HEK293 (cell line): ENCODE measurements at regions not wholly inside any gene's neighbourhood (a gene's known extent, or its start where the extent isn't known, plus 50 kb on each side); places are given as distances from the start of the nearest gene placed in this dataset.
"Not testable (repeated sequence)": the region's sequence is repeated elsewhere in the genome, so short reads cannot be mapped to it uniquely, and the experiment has no call there.

Experiments
- CTCF ChIA-PET: fragments of 350-600 bp; formaldehyde crosslinking; extraction: SDS; loops from one replicate; lab custom pipeline; 2021; ENCODE audit warnings: antibody characterized with exemption; lab: Yijun Ruan, JAX
- POLR2A ChIA-PET: fragments of 300-600 bp; formaldehyde crosslinking; extraction: SDS; loops from one replicate; lab custom pipeline; 2020; ENCODE audit warnings: antibody characterized with exemption, inconsistent platforms; lab: Yijun Ruan, JAX
- H3K27ac ChIP-seq: fragments of 200-500 bp; sonication (Bioruptor generic); 2 replicates; pipeline ENCODE4 v1.5.1; 2014; ENCODE audit warnings: low read depth, low read length, control low read depth, inconsistent platforms; ENCODE audit errors: extremely low read depth
- H3K36me3 ChIP-seq, 2 experiments: fragments of 200-500 bp in 1 of 2; sonication (Bioruptor generic) in 1 of 2; 1 replicate in 1 of 2; 2 replicates in 1 of 2; pipeline ENCODE4 v1.5.1; 2014 to 2017; ENCODE audit warnings: inconsistent platforms in 2 of 2, low read length in 2 of 2; ENCODE audit not compliant: control insufficient read depth in 2 of 2, insufficient read depth in 1 of 2
- H3K4me1 ChIP-seq: fragments of 200-500 bp; sonication (Bioruptor generic); 2 replicates; pipeline ENCODE4 v1.5.1; 2014; ENCODE audit warnings: mild to moderate bottlenecking, low read length, inconsistent platforms; ENCODE audit not compliant: control insufficient read depth, insufficient read depth
- H3K4me3 ChIP-seq: 2 replicates; pipeline ENCODE4 v1.5.1; 2011; ENCODE audit warnings: low read depth, mild to moderate bottlenecking, control low read depth, low read length, moderate library complexity
- H3K9me3 ChIP-seq: fragments of 200-500 bp; sonication (Bioruptor generic); 2 replicates; pipeline ENCODE4 v1.5.1; 2014; ENCODE audit warnings: low read depth, low read length, inconsistent platforms; ENCODE audit not compliant: control insufficient read depth, insufficient read depth
- OVOL3 ChIP-seq: fragments of 450-650 bp; formaldehyde crosslinking; IDR thresholded peaks from 2 replicates; pipeline ENCODE4 v1.5.1; 2016; ENCODE audit warnings: missing biosample characterization, missing genetic modification characterization
- REPIN1 ChIP-seq: fragments of 450-650 bp; formaldehyde crosslinking; IDR thresholded peaks from 2 replicates; pipeline ENCODE4 v1.5.1; 2017; ENCODE audit warnings: missing biosample characterization, missing genetic modification characterization, low read depth
- SETDB1 ChIP-seq: IDR thresholded peaks from one replicate; pipeline ENCODE4 v1.6.1; 2017; ENCODE audit warnings: mild to moderate bottlenecking, low read length, moderate library complexity, mixed read lengths; ENCODE audit not compliant: insufficient read length
- ZBTB17 ChIP-seq: fragments of 450-650 bp; formaldehyde crosslinking; IDR thresholded peaks from 2 replicates; pipeline ENCODE4 v1.5.1; 2016; ENCODE audit warnings: missing biosample characterization, missing genetic modification characterization
- ZNF157 ChIP-seq: fragments of 450-650 bp; formaldehyde crosslinking; IDR thresholded peaks from 2 replicates; pipeline ENCODE4 v1.5.1; 2016; ENCODE audit warnings: missing biosample characterization, missing genetic modification characterization
- ZNF175 ChIP-seq: fragments of 450-650 bp; formaldehyde crosslinking; IDR thresholded peaks from 2 replicates; pipeline ENCODE4 v1.5.1; 2016; ENCODE audit warnings: missing biosample characterization, missing genetic modification characterization
- ZNF214 ChIP-seq: fragments of 450-650 bp; formaldehyde crosslinking; IDR thresholded peaks from 2 replicates; pipeline ENCODE4 v1.5.1; 2017; ENCODE audit warnings: missing biosample characterization, mild to moderate bottlenecking, missing genetic modification characterization, borderline replicate concordance
- ZNF280D ChIP-seq: fragments of 450-650 bp; formaldehyde crosslinking; IDR thresholded peaks from 2 replicates; pipeline ENCODE4 v1.5.1; 2016; ENCODE audit warnings: missing biosample characterization, missing genetic modification characterization
- ZNF302 ChIP-seq: fragments of 450-650 bp; formaldehyde crosslinking; IDR thresholded peaks from 2 replicates; pipeline ENCODE4 v1.5.1; 2016; ENCODE audit warnings: missing biosample characterization, missing genetic modification characterization, low read depth
- ZNF48 ChIP-seq: fragments of 450-650 bp; formaldehyde crosslinking; IDR thresholded peaks from 2 replicates; pipeline ENCODE4 v1.5.1; 2016; ENCODE audit warnings: missing biosample characterization, missing genetic modification characterization
- ZNF555 ChIP-seq: fragments of 450-650 bp; formaldehyde crosslinking; conservative IDR thresholded peaks from 2 replicates; pipeline ENCODE4 v1.5.1; 2017; ENCODE audit warnings: missing biosample characterization, mild to moderate bottlenecking, missing genetic modification characterization, inconsistent platforms
- ZNF558 ChIP-seq: fragments of 450-650 bp; formaldehyde crosslinking; IDR thresholded peaks from 2 replicates; pipeline ENCODE4 v1.5.1; 2016; ENCODE audit warnings: missing biosample characterization, missing genetic modification characterization
- ZNF571 ChIP-seq: fragments of 450-650 bp; formaldehyde crosslinking; IDR thresholded peaks from 2 replicates; pipeline ENCODE4 v1.5.0; 2017; ENCODE audit warnings: missing biosample characterization, missing genetic modification characterization
- ZNF580 ChIP-seq: fragments of 450-650 bp; formaldehyde crosslinking; IDR thresholded peaks from 2 replicates; pipeline ENCODE4 v1.5.1; 2016; ENCODE audit warnings: missing biosample characterization, missing genetic modification characterization
- ZNF768 ChIP-seq: fragments of 450-650 bp; formaldehyde crosslinking; IDR thresholded peaks from 2 replicates; pipeline ENCODE4 v1.5.1; 2018; ENCODE audit warnings: missing biosample characterization, mild to moderate bottlenecking, missing genetic modification characterization
- ZNF837 ChIP-seq: fragments of 450-650 bp; formaldehyde crosslinking; IDR thresholded peaks from 2 replicates; pipeline ENCODE4 v1.5.1; 2016; ENCODE audit warnings: missing biosample characterization, missing genetic modification characterization
- ZSCAN4 ChIP-seq: fragments of 450-650 bp; formaldehyde crosslinking; IDR thresholded peaks from 2 replicates; pipeline ENCODE4 v1.5.1; 2017; ENCODE audit warnings: missing biosample characterization, missing genetic modification characterization

GRCh38 chr20:54793291-54793992 lies 318.0 kb downstream of the DOK5 start (continued):
- TF ChIP-seq ZNF580 (tag by site-specific recombination) (no peak), ZNF175 (tag by site-specific recombination) (no peak), REPIN1 (tag by site-specific recombination) (no peak), ZNF302 (tag by site-specific recombination) (no peak), ZSCAN4 (tag by site-specific recombination) (no peak), ZNF571 (tag by site-specific recombination) (no peak), ZNF280D (tag by site-specific recombination) (no peak), OVOL3 (tag by site-specific recombination) (no peak), ZNF48 (tag by site-specific recombination) (no peak), SETDB1 (no peak), ZNF555 (tag by site-specific recombination) (no peak)

GRCh38 chr20:54792688-54793087 lies 317.3 kb downstream of the DOK5 start:
- Histone ChIP-seq H3K36me3 (no peaks in the 10 kb centered on the region), H3K4me1 (no peaks in the 10 kb centered on the region), H3K4me3 (no peak overlapping the region), H3K9me3 (no peaks in the 10 kb centered on the region), H3K27ac (no peak overlapping the region)
- ChIA-PET POLR2A (no interaction called here), CTCF (no interaction called here)
- TF ChIP-seq ZNF175 (tag by site-specific recombination) (no peak), ZNF558 (tag by site-specific recombination) (no peak), ZNF214 (tag by site-specific recombination) (no peak), ZBTB17 (tag by site-specific recombination) (no peak), ZNF768 (tag by site-specific recombination) (no peak), ZNF571 (tag by site-specific recombination) (no peak), ZNF837 (tag by site-specific recombination) (no peak), ZNF157 (tag by site-specific recombination) (no peak)

GRCh38 chr20:54788260-54788659 lies 312.9 kb downstream of the DOK5 start:
- H3K36me3 ChIP-seq, POLR2A ChIA-PET, H3K4me1 ChIP-seq, H3K27ac ChIP-seq, H3K9me3 ChIP-seq, H3K4me3 ChIP-seq, CTCF ChIA-PET: not testable (repeated sequence)

- H3K27ac ChIP-seq, H3K9me3 ChIP-seq, H3K36me3 ChIP-seq, CTCF ChIA-PET, H3K4me1 ChIP-seq, H3K4me3 ChIP-seq, POLR2A ChIA-PET: not testable (repeated sequence)
Measured at GRCh38 chr20:54782758-54783157, 307.4 kb downstream of the DOK5 start.
